GM12878 (cell line): ENCODE measurements at regions not wholly inside any gene's neighbourhood (a gene's known extent, or its start where the extent isn't known, plus 50 kb on each side); places are given as distances from the start of the nearest gene placed in this dataset.

Experiments
- ATAC-seq: fragments of 200-7000 bp; cut with Tn5 transposase; 3 replicates; pipeline ENCODE4 v1.9.1; 2020; ENCODE audit warnings: mild to moderate bottlenecking, moderate library complexity
- BruUV-seq: library from RNA; stranded (reverse); fragments of 400-500 nt; replicated peaks from 2 replicates; lab custom pipeline; 2021; lab: Mats Ljungman, UMichigan
- CTCF ChIA-PET: fragments of 300-600 bp; sonication (Branson Sonifier 250); formaldehyde crosslinking; extraction: SDS; loops from one replicate; lab custom pipeline; 2021; ENCODE audit warnings: inconsistent platforms; lab: Yijun Ruan, JAX
- POLR2A ChIA-PET: fragments of 350-600 bp; formaldehyde crosslinking; extraction: SDS; loops from one replicate; lab custom pipeline; 2021; ENCODE audit warnings: inconsistent platforms; lab: Charles Lee
- RAD21 ChIA-PET: fragments of 300-600 bp; sonication (Branson Sonifier 250); formaldehyde crosslinking; loops from one replicate; lab custom pipeline; 2023; ENCODE audit warnings: antibody characterized with exemption; ENCODE audit not compliant: unreplicated experiment; lab: Charles Lee
- SMC1A ChIA-PET: fragments of 300-600 bp; sonication (Branson Sonifier 250); formaldehyde crosslinking; loops from one replicate; lab custom pipeline; 2023; ENCODE audit not compliant: unreplicated experiment, uncharacterized antibody; lab: Charles Lee
- DNase-seq: peaks from one replicate; pipeline ENCODE4 v3.0.0-alpha.2; 2011; ENCODE audit warnings: low read depth, low spot score
- FAIRE-seq: peaks from 3 replicates; lab custom pipeline; 2011; peaks lifted over from hg19 to GRCh38; lab: Jason Lieb, UNC
- H2AFZ ChIP-seq: 2 replicates; pipeline ENCODE4 v1.6.0; 2011; ENCODE audit warnings: low read depth, low read length, control low read depth; ENCODE audit not compliant: control insufficient read depth
- H3K27ac ChIP-seq: 2 replicates; pipeline ENCODE4 v1.5.1; 2011; ENCODE audit warnings: control low read depth; ENCODE audit not compliant: control insufficient read depth, insufficient read depth
- H3K27me3 ChIP-seq, 2 experiments: replicated peaks in 1 of 2; 2 replicates each; pipeline versions ENCODE4 v1.6.0 to v1.6.1; 2011; ENCODE audit warnings: low read length in 1 of 2; ENCODE audit not compliant: control insufficient read depth in 2 of 2, insufficient read depth in 2 of 2
- H3K36me3 ChIP-seq, 2 experiments: 2 replicates each; pipeline ENCODE4 v1.5.1; 2011; ENCODE audit warnings: low read length in 1 of 2; ENCODE audit not compliant: control insufficient read depth in 2 of 2, insufficient read depth in 2 of 2
- H3K4me1 ChIP-seq: 2 replicates; pipeline ENCODE4 v1.6.1; 2011; ENCODE audit warnings: mild to moderate bottlenecking, low read length, moderate library complexity, mixed read lengths; ENCODE audit not compliant: control insufficient read depth, insufficient read depth
- H3K4me2 ChIP-seq: 2 replicates; pipeline ENCODE4 v1.6.0; 2011; ENCODE audit warnings: control low read depth; ENCODE audit not compliant: control insufficient read depth, insufficient read depth
- H3K4me3 ChIP-seq: fragments of 200-600 bp; sonication (generic); 2 replicates; pipeline ENCODE4 v1.5.1; 2016
- H3K79me2 ChIP-seq: 2 replicates; pipeline ENCODE4 v1.6.0; 2011; ENCODE audit warnings: low read length; ENCODE audit not compliant: control insufficient read depth, insufficient read depth
- H3K9ac ChIP-seq: 2 replicates; pipeline ENCODE4 v1.8.0; 2011; ENCODE audit warnings: low read length, control low read depth, mixed read lengths; ENCODE audit not compliant: control insufficient read depth, insufficient read depth
- H3K9me3 ChIP-seq: replicated peaks from 3 replicates; pipeline ENCODE4 v1.5.1; 2011; ENCODE audit warnings: mild to moderate bottlenecking, low read length; ENCODE audit not compliant: control insufficient read depth, insufficient read depth
- H4K20me1 ChIP-seq: 2 replicates; pipeline ENCODE4 v1.6.0; 2011; ENCODE audit not compliant: control insufficient read depth, insufficient read depth
- BCL11A ChIP-seq: IDR thresholded peaks from 2 replicates; pipeline ENCODE4 v1.6.1; 2011; ENCODE audit warnings: low read depth, low read length
- BRCA1 ChIP-seq: IDR thresholded peaks from 2 replicates; pipeline ENCODE4 v1.6.1; 2011; ENCODE audit warnings: low read depth, low read length, improper control_type of control experiment
- CEBPZ ChIP-seq: fragments of 150-350 bp; IDR thresholded peaks from 2 replicates; pipeline ENCODE4 v1.6.1; 2016; ENCODE audit warnings: low read depth, low read length
- CHD2 ChIP-seq: IDR thresholded peaks from 2 replicates; pipeline ENCODE4 v1.6.1; 2011; ENCODE audit warnings: low read depth, low read length, improper control_type of control experiment, borderline replicate concordance
- CREM ChIP-seq: IDR thresholded peaks from 2 replicates; pipeline ENCODE4 v1.6.1; 2014; ENCODE audit warnings: antibody characterized with exemption, low read depth
- CUX1 ChIP-seq: IDR thresholded peaks from 2 replicates; pipeline ENCODE4 v1.6.1; 2012; ENCODE audit warnings: improper control_type of control experiment, low read depth, low read length; ENCODE audit not compliant: insufficient replicate concordance
- IKZF2 ChIP-seq, 2 experiments: fragments of 450-650 bp; IDR thresholded peaks; 2 replicates each; pipeline ENCODE4 v1.6.1; 2017; ENCODE audit warnings: mild to moderate bottlenecking in 2 of 2, moderate library complexity in 2 of 2
- NR2F1 ChIP-seq: fragments of 450-650 bp; conservative IDR thresholded peaks from 2 replicates; pipeline ENCODE4 v1.6.1; 2017; ENCODE audit warnings: mild to moderate bottlenecking
- RCOR1 ChIP-seq: conservative IDR thresholded peaks from 2 replicates; pipeline ENCODE4 v1.6.1; 2012; ENCODE audit warnings: low read depth, low read length, improper control_type of control experiment
- SMC3 ChIP-seq: IDR thresholded peaks from 2 replicates; pipeline ENCODE4 v1.6.1; 2011; ENCODE audit warnings: low read length, improper control_type of control experiment, borderline replicate concordance
- SRF ChIP-seq, 2 experiments: IDR thresholded peaks; 2 replicates each; pipeline ENCODE4 v1.6.1; 2011; ENCODE audit warnings: low read depth in 2 of 2, low read length in 2 of 2, mild to moderate bottlenecking in 1 of 2, moderate library complexity in 1 of 2
- TARDBP ChIP-seq: IDR thresholded peaks from 2 replicates; pipeline ENCODE4 v1.6.1; 2016; ENCODE audit warnings: borderline replicate concordance
- WGBS: methylation state at CpG from one replicate; pipeline ENCODE4 v1.1.6; 2016; ENCODE audit warnings: low lambda C conversion rate; ENCODE audit not compliant: insufficient replicate concordance, insufficient coverage; ENCODE audit errors: missing lambda C conversion rate; 5-methylcytosine and 5-hydroxymethylcytosine counted together
- in situ Hi-C: fragments of 300-500 bp; cut with MboI; formaldehyde crosslinking; loops from 9 replicates; pipeline ENCODE4 v1.14.3; 2018; ENCODE audit warnings: mixed read lengths
- intact Hi-C: fragments of 100-400 bp; cut with micrococcal nuclease; formaldehyde crosslinking; loops from one replicate; pipeline ENCODE4 v1.14.2; 2022; ENCODE audit not compliant: unreplicated experiment
- TF ChIP-seq, protein P1 (sequence below): fragments of 450-650 bp; IDR thresholded peaks from 2 replicates; pipeline ENCODE4 v1.6.1; 2017; ENCODE audit warnings: mild to moderate bottlenecking

DNA sequence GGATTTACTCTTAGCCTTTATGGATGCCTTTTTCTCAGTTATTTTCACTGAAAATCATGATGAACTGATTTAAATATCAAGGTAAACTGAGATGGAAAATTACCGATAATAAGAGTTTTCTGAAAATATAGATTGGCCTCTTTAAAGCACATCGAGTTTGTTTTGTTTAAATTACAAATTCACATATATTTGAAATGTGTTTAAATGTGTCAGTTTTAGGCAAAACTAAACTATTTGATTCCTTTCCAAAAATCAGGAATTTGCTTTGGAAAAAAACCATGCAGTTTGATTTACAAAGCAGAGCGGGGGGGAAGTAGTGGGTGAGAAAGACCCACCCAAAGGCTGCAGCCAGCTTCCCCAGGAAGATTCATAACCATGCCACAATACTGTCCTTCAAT lies 52.0 kb upstream of the EML4 start:
- ChIA-PET SMC1A (interaction anchor here (0.6 to 8.5 kb wide), 7 partner anchors 8 to 121 kb away, joined by 3 to 83 read pairs (median 6); no protein-coding TSS in a partner anchor), CTCF (interaction anchor here (0.6 to 3.0 kb wide), 7 partner anchors 12 to 153 kb away, joined by 3 to 22 read pairs (median 3); no protein-coding TSS in a partner anchor), POLR2A (interaction anchor here (0.7 to 2.6 kb wide), 5 partner anchors 11 to 49 kb away, joined by 3 to 16 read pairs (median 4); no protein-coding TSS in a partner anchor), RAD21 (interaction anchor here (1.3 to 5.9 kb wide), 4 partner anchors 11 to 79 kb away, joined by 3 to 36 read pairs (median 14); no protein-coding TSS in a partner anchor)
- H3K9ac ChIP-seq, result no peak overlapping the region
- FAIRE-seq, result no peak
- 97% methylated on average over 3 of the region's 3 CpGs for WGBS
- no peak overlapping the region for H3K4me3 ChIP-seq
- H3K27ac ChIP-seq, result no peak overlapping the region
- H3K4me1 ChIP-seq, result peaks cover 17% of the 10 kb centered on the region
- H3K9me3 ChIP-seq, result no peaks in the 10 kb centered on the region; the same call in 1 of the 3 replicates
- no peak for DNase-seq
- TF ChIP-seq RCOR1 (no peak), CEBPZ (no peak), BRCA1 (no peak), CHD2 (no peak), CREM (no peak), TARDBP (no peak), BCL11A (no peak), SMC3 (no peak), IKZF2 (IDR thresholded peaks at IDR 0.05) (no peak), CUX1 (no peak), SRF (IDR thresholded peaks at IDR 0.05; ENCODE audit: low read depth in 2 of 2, low read length in 2 of 2) (no peak), NR2F1 (no peak)
- TF ChIP-seq, protein P1, sequence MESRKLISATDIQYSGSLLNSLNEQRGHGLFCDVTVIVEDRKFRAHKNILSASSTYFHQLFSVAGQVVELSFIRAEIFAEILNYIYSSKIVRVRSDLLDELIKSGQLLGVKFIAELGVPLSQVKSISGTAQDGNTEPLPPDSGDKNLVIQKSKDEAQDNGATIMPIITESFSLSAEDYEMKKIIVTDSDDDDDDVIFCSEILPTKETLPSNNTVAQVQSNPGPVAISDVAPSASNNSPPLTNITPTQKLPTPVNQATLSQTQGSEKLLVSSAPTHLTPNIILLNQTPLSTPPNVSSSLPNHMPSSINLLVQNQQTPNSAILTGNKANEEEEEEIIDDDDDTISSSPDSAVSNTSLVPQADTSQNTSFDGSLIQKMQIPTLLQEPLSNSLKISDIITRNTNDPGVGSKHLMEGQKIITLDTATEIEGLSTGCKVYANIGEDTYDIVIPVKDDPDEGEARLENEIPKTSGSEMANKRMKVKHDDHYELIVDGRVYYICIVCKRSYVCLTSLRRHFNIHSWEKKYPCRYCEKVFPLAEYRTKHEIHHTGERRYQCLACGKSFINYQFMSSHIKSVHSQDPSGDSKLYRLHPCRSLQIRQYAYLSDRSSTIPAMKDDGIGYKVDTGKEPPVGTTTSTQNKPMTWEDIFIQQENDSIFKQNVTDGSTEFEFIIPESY, result no peak
- intact Hi-C loops, result no loop called here
- no peak overlapping the region for H3K4me2 ChIP-seq
- no peaks in the 10 kb centered on the region for H3K79me2 ChIP-seq
- H4K20me1 ChIP-seq, result no peaks in the 10 kb centered on the region
- no peaks in the 10 kb centered on the region for H3K27me3 ChIP-seq
- H2AFZ ChIP-seq, result no peak overlapping the region
- ATAC-seq, result no peak
- no TSS peak for BruUV-seq
- in situ Hi-C loops, result no loop called here
- H3K36me3 ChIP-seq, result no peaks in the 10 kb centered on the region
